HepG2 (cell line): ENCODE measurements at regions not wholly inside any gene's neighbourhood (a gene's known extent, or its start where the extent isn't known, plus 50 kb on each side); places are given as distances from the start of the nearest gene placed in this dataset.

Experiments
- AFF4 ChIP-seq: sonication (generic); formaldehyde crosslinking; IDR thresholded peaks from 2 replicates; pipeline ENCODE4 v1.4.0; 2020; ENCODE audit warnings: missing genetic modification reagents
- CREB1 ChIP-seq, 2 experiments: fragments of 450-650 bp in 1 of 2; IDR thresholded peaks; 2 replicates each; pipeline ENCODE4 v1.6.1; 2016 to 2017; ENCODE audit warnings: control low read depth in 1 of 2, mild to moderate bottlenecking in 1 of 2, missing compliant biosample characterization in 1 of 2, missing genetic modification characterization in 1 of 2
- FOXC1 ChIP-seq: sonication (generic); formaldehyde crosslinking; IDR thresholded peaks from 2 replicates; pipeline ENCODE4 v1.8.0; 2022; ENCODE audit warnings: mild to moderate bottlenecking, missing genetic modification reagents, borderline replicate concordance
- GABPB1 ChIP-seq: IDR thresholded peaks from 2 replicates; pipeline ENCODE4 v1.6.1; 2016; ENCODE audit warnings: mild to moderate bottlenecking, missing genetic modification reagents, moderate library complexity, missing compliant biosample characterization
- MAF1 ChIP-seq: sonication (generic); formaldehyde crosslinking; IDR thresholded peaks from 2 replicates; pipeline ENCODE4 v1.5.0; 2020; ENCODE audit warnings: missing genetic modification reagents, borderline replicate concordance
- MLXIP ChIP-seq: sonication (generic); formaldehyde crosslinking; IDR thresholded peaks from 2 replicates; pipeline ENCODE4 v1.9.0; 2021; ENCODE audit warnings: missing genetic modification reagents, borderline replicate concordance
- MTF2 ChIP-seq: sonication (generic); formaldehyde crosslinking; IDR thresholded peaks from 2 replicates; pipeline ENCODE4 v1.5.0; 2020; ENCODE audit warnings: missing genetic modification reagents, borderline replicate concordance
- NFATC3 ChIP-seq: sonication (generic); formaldehyde crosslinking; IDR thresholded peaks from 2 replicates; pipeline ENCODE4 v1.5.1; 2020; ENCODE audit warnings: mild to moderate bottlenecking, missing genetic modification reagents
- SNRNP70 ChIP-seq: fragments of 200-400 bp; formaldehyde crosslinking; IDR thresholded peaks from 2 replicates; pipeline ENCODE4 v1.6.1; 2017; ENCODE audit warnings: mild to moderate bottlenecking, low read depth, low read length, moderate library complexity
- SP2 ChIP-seq: sonication (generic); formaldehyde crosslinking; IDR thresholded peaks from 2 replicates; pipeline ENCODE4 v1.5.1; 2020; ENCODE audit warnings: mild to moderate bottlenecking, missing genetic modification reagents
- ZNF256 ChIP-seq: sonication (generic); formaldehyde crosslinking; conservative IDR thresholded peaks from 2 replicates; pipeline ENCODE4 v1.4.0; 2020; ENCODE audit warnings: missing genetic modification reagents
- ZNF546 ChIP-seq: sonication (generic); formaldehyde crosslinking; conservative IDR thresholded peaks from 2 replicates; pipeline ENCODE4 v1.8.1; 2023; ENCODE audit warnings: mild to moderate bottlenecking, missing genetic modification reagents
- ZNF646 ChIP-seq: sonication (generic); formaldehyde crosslinking; IDR thresholded peaks from 2 replicates; pipeline ENCODE4 v1.9.0; 2021; ENCODE audit warnings: mild to moderate bottlenecking, missing genetic modification reagents
- ZNF839 ChIP-seq: sonication (generic); formaldehyde crosslinking; IDR thresholded peaks from 2 replicates; pipeline ENCODE4 v1.4.0; 2020; ENCODE audit warnings: missing genetic modification reagents, mild to moderate bottlenecking, borderline replicate concordance
- ZSCAN29 ChIP-seq: sonication (generic); formaldehyde crosslinking; conservative IDR thresholded peaks from 2 replicates; pipeline ENCODE4 v1.4.0; 2020; ENCODE audit warnings: mild to moderate bottlenecking, missing genetic modification reagents

DNA sequence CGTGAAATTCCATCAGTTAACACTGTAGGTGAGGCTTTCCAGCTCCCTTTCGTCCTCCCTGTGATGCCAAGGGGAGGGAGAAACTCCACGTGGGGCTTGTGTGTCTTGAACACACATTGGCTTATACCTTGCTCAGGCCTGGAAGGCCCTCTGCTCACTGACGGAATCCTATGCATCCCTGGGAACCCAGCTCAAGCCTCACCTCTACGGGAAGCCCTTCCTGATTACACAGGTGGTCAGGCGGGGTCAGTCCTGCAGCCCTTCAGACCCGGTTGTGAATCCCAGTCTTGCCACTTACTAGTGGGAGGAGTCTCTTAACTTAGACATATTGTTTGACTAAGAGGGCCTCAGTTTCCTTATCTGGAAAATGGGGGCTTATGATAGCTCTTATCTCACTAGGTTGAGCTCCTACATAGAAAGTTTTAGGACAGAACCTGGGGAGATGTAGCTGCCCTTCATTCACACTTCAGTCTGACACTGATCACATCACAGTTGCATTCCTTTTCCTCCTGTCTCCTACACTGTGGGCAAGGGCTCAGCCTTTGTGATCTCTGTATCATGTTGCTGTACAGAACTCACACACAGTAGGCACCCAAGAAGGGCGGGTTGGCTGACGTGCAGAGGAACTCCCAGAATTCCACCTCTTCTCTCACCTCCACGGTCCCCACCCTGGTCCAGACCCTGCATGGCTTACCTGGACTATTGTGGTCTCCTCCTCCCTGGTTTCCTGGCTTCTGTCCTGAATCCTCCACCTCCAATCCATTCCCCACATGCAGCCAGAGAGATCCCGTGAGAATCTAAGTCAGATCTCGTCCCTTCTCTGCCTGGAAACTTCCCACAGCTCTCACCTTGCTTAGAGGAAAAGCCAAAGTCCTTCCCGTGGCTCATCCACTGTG, 129.6 kb downstream of the CEBPB start (continued):
- no peak for TF ChIP-seq ZNF646 (CRISPR knock-in tag)
- no peak for TF ChIP-seq MAF1
- no peak for TF ChIP-seq MLXIP (CRISPR knock-in tag)
- TF ChIP-seq CREB1 (IDR thresholded peaks at IDR 0.05): no peak
- no peak for TF ChIP-seq CREB1 (CRISPR knock-in tag; IDR thresholded peaks at IDR 0.05)
- TF ChIP-seq AFF4 (CRISPR knock-in tag): 0 out of 2 replicates have a peak, but pooled peaks have one; percentile 31
- 0 out of 2 replicates have a peak, but pooled peaks have one; percentile 14 for TF ChIP-seq ZNF256 (CRISPR knock-in tag)
- TF ChIP-seq MTF2 (CRISPR knock-in tag): no peak
- TF ChIP-seq ZSCAN29 (CRISPR knock-in tag): no peak
- TF ChIP-seq ZNF546 (CRISPR knock-in tag): no peak
- no peak for TF ChIP-seq ZNF839
- TF ChIP-seq FOXC1 (CRISPR knock-in tag): no peak
- no peak for TF ChIP-seq NFATC3 (CRISPR knock-in tag)
- peak; percentile 6; the same call in 1 of the 2 replicates for TF ChIP-seq SP2 (CRISPR knock-in tag)
- no peak for TF ChIP-seq SNRNP70
- 0 out of 2 replicates have a peak, but pooled peaks have one; percentile 13 for TF ChIP-seq GABPB1
